ENCODE measurements at regions not wholly inside any gene's neighbourhood (a gene's known extent, or its start where the extent isn't known, plus 50 kb on each side); places are given as distances from the start of the nearest gene placed in this dataset.
A peak's percentile ranks its signal among the peaks of the same experiment; 100 is the strongest.

- TF ChIP-seq ZHX1 (CRISPR knock-in tag; IDR thresholded peaks at IDR 0.05; ENCODE audit: low read depth): no peak
- TF ChIP-seq ZNF260 (CRISPR knock-in tag; IDR thresholded peaks at IDR 0.05; ENCODE audit: borderline replicate concordance, low read depth): no peak
- TF ChIP-seq TCF12 (IDR thresholded peaks at IDR 0.05): no peak
- TF ChIP-seq TCF12 (CRISPR knock-in tag; IDR thresholded peaks at IDR 0.05): no peak
- no peak for TF ChIP-seq ATF3 (CRISPR knock-in tag; IDR thresholded peaks at IDR 0.05)
- no peak for TF ChIP-seq ZNF510 (CRISPR knock-in tag; IDR thresholded peaks at IDR 0.05; ENCODE audit: low read depth)
- no peak for TF ChIP-seq ZNF670 (CRISPR knock-in tag; IDR thresholded peaks at IDR 0.05; ENCODE audit: borderline replicate concordance)
- no peak for TF ChIP-seq FOXO1 (CRISPR knock-in tag; IDR thresholded peaks at IDR 0.05)
- TF ChIP-seq NFKB2 (CRISPR knock-in tag; IDR thresholded peaks at IDR 0.05; ENCODE audit: borderline replicate concordance): no peak
- TF ChIP-seq POLR2AphosphoS5 (IDR thresholded peaks at IDR 0.05; ENCODE audit: low read depth, low read length): no peak
- TF ChIP-seq GZF1 (CRISPR knock-in tag; IDR thresholded peaks at IDR 0.05): no peak
- no peak for TF ChIP-seq HOXD1 (CRISPR knock-in tag; IDR thresholded peaks at IDR 0.05)
- TF ChIP-seq ZBTB10 (CRISPR knock-in tag; IDR thresholded peaks at IDR 0.05; ENCODE audit: borderline replicate concordance): no peak
- peak; percentile 35; the same call in 1 of the 2 replicates for TF ChIP-seq RARA (CRISPR knock-in tag; IDR thresholded peaks at IDR 0.05)
- peak; percentile 81 for TF ChIP-seq ZNF556 (CRISPR knock-in tag; IDR thresholded peaks at IDR 0.05; ENCODE audit: borderline replicate concordance)
- no peak for TF ChIP-seq SALL2 (CRISPR knock-in tag; IDR thresholded peaks at IDR 0.05)
- no peak for TF ChIP-seq ZNF597 (CRISPR knock-in tag; IDR thresholded peaks at IDR 0.05)
- no peak for TF ChIP-seq ZNF616 (CRISPR knock-in tag; IDR thresholded peaks at IDR 0.05; ENCODE audit: low read depth)
- TF ChIP-seq ZBTB37 (CRISPR knock-in tag; IDR thresholded peaks at IDR 0.05): no peak
- TF ChIP-seq NR2F6 (IDR thresholded peaks at IDR 0.05): peak; percentile 77
- TF ChIP-seq NR2F6 (CRISPR knock-in tag; IDR thresholded peaks at IDR 0.05): peak; percentile 87
- TF ChIP-seq STAT5B (CRISPR knock-in tag; IDR thresholded peaks at IDR 0.05): no peak
- TF ChIP-seq ATF7 (IDR thresholded peaks at IDR 0.05): no peak
- peak; percentile 58; the same call in 1 of the 2 replicates for TF ChIP-seq ATF7 (CRISPR knock-in tag; IDR thresholded peaks at IDR 0.05)
Measured at GRCh38 chr4:10320130-10320529, 137.1 kb downstream of the ZNF518B start (continued).
